K562 (cell line): ENCODE measurements at regions not wholly inside any gene's neighbourhood (a gene's known extent, or its start where the extent isn't known, plus 50 kb on each side); places are given as distances from the start of the nearest gene placed in this dataset.

Source experiments
- CBFB ChIP-seq: sonication (generic); formaldehyde crosslinking; IDR thresholded peaks from 2 replicates; pipeline ENCODE4 v1.4.0; 2020; ENCODE audit warnings: mild to moderate bottlenecking, missing genetic modification reagents
- FOXK1 ChIP-seq: sonication (generic); formaldehyde crosslinking; IDR thresholded peaks from 2 replicates; pipeline ENCODE4 v1.8.0; 2022; ENCODE audit warnings: missing genetic modification reagents, mild to moderate bottlenecking, borderline replicate concordance
- GABPA ChIP-seq: fragments of 200-800 bp; sonication (Bioruptor generic); conservative IDR thresholded peaks from 2 replicates; pipeline ENCODE4 v1.6.1; 2016; ENCODE audit warnings: low read depth, missing genetic modification characterization, missing compliant biosample characterization
- GTF2A2 ChIP-seq: IDR thresholded peaks from 2 replicates; pipeline ENCODE4 v1.6.1; 2016; ENCODE audit warnings: mild to moderate bottlenecking, missing genetic modification characterization, missing compliant biosample characterization
- MTA2 ChIP-seq: fragments of 450-650 bp; IDR thresholded peaks from 2 replicates; pipeline ENCODE4 v1.6.1; 2016; ENCODE audit warnings: low read depth
- MTA3 ChIP-seq: fragments of 450-650 bp; formaldehyde crosslinking; IDR thresholded peaks from 2 replicates; pipeline ENCODE4 v1.6.1; 2017; ENCODE audit warnings: mild to moderate bottlenecking, borderline replicate concordance
- POLR2A ChIP-seq: fragments of 450-650 bp; conservative IDR thresholded peaks from 2 replicates; pipeline ENCODE4 v1.6.1; 2016
- UBTF ChIP-seq, 2 experiments: IDR thresholded peaks; 2 replicates each; pipeline ENCODE4 v1.6.1; 2012; ENCODE audit warnings: improper control_type of control experiment in 2 of 2, low read depth in 2 of 2, low read length in 2 of 2, borderline replicate concordance in 1 of 2
- ZNF175 ChIP-seq: fragments of 200-800 bp; sonication (Bioruptor generic); IDR thresholded peaks from 2 replicates; pipeline ENCODE4 v1.6.1; 2016; ENCODE audit warnings: low read depth, mild to moderate bottlenecking, missing genetic modification characterization, missing compliant biosample characterization
- ZNF766 ChIP-seq: fragments of 200-800 bp; sonication (Bioruptor generic); conservative IDR thresholded peaks from 2 replicates; pipeline ENCODE4 v1.6.1; 2016; ENCODE audit warnings: missing genetic modification characterization, missing compliant biosample characterization
- ZZZ3 ChIP-seq: fragments of 450-650 bp; IDR thresholded peaks from 2 replicates; pipeline ENCODE4 v1.6.1; 2016; ENCODE audit warnings: antibody characterized with exemption, mild to moderate bottlenecking, moderate library complexity

GRCh38 chr22:49203091-49203858, 624.4 kb downstream of the BRD1 start:
- TF ChIP-seq ZNF766 (CRISPR knock-in tag) (no peak), GTF2A2 (tag) (no peak), UBTF (IDR thresholded peaks at IDR 0.05; ENCODE audit: borderline replicate concordance in 1 of 2, low read depth in 2 of 2, low read length in 2 of 2) (no peak), GABPA (no peak), CBFB (CRISPR knock-in tag) (no peak), POLR2A (no peak), ZNF175 (CRISPR knock-in tag) (no peak), FOXK1 (CRISPR knock-in tag) (no peak), ZZZ3 (no peak), MTA2 (no peak), MTA3 (no peak)
